NCI-H226 (cell line): ENCODE measurements at regions not wholly inside any gene's neighbourhood (a gene's known extent, or its start where the extent isn't known, plus 50 kb on each side); places are given as distances from the start of the nearest gene placed in this dataset.

ENCODE experiments used
- DNase-seq: peaks from one replicate; pipeline ENCODE4 v3.0.0-alpha.2; 2015

DNA sequence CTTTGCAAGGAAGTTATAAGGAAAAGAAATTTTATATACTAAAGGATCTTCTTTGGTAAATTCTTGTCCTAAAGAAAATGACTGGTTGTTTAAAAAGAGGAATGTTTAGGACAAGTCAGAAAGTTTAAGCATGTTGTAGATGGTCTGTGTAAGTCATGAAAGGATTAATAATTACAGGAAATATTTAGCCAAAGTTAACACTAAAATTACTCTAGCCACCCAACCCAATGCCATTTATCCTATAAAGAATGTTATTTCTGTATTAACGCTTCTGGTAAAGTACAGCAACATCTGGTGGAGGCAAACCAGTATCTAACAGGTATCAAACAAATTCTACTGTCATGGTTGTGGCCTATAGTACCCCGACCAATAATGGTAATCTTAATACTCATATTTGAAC lies 546.9 kb upstream of the PKDCC start:
- DNase-seq: no peak

DNA sequence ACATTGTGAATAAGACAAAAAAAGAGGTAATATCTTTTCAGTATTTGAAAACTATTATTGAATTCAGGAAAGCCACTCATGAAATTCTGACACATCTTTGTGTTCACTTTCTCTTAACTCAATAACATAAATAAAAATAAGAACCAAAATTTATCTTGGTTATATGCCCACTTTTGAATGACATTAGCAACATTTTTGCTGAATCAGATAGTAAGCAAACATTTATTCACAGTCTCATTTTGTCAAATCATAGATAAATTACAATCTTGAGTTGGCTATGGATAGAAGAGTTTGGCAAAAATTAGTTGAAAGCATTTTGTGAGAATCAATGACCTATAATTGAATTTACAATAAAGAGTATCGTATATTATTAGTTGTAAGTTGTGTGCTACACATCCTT lies 545.1 kb upstream of the PKDCC start:
- no peak for DNase-seq

GRCh38 chr2:41504532-41504931 lies 543.3 kb upstream of the PKDCC start:
- DNase-seq: no peak

DNA sequence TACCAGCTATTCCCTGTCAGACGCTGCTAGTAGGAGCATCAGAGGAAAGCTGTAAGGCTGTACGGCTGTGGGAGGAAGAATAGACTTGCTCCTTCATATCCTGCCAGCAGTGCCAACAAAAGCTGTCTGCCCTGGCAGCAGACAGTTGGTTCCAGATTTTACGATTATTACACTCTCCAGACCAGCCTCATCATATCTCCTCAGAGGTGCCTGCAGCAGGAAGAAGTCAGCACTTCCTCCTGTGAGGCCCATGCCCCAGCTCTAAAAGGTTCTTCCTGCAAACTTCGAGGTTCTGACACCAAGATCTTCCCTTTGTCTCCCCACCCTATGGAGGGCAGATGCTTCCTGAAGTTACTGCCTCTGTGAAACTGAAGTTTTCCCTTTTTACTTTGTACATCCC lies 537.7 kb upstream of the PKDCC start:
- no peak for DNase-seq

- DNase-seq: no peak
Observed at GRCh38 chr2:41521211-41521610, 526.6 kb upstream of the PKDCC start.

DNA sequence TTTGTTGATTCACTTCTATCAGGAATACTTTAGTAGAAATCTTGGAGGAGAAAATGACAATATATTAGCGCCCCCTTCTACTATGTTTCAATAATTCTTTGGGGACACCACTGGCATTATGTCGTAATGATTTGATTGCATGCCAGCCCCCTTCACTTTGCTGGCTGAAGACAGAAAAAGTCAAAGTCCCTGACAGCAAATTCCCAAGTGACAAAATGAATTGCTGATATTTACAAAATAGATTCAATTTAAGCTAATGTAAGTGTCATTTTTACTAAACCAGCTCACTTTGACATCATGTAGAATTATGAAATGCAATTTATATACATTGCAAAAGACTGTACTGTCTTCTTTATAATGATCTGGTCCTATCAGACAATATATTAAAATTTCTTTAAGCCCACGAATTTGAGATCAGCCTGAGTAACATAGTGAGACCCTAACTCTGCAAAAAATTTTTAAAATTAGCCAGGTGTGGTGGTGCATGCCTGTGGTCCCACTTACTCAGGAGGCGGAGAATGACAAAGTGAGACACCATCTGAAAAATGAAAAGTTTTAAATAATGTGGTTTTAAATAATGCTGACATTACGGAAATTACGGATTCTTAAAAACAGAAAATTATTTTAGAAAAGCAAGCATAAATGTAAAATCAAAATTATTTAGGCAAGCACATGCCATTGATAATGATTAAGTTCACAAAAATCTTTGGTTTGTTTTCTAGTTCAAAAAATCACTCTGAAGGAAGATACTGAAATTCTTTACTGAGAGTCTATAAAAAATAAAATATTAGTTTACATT lies 520.1 kb upstream of the PKDCC start:
- no peak for DNase-seq

DNA sequence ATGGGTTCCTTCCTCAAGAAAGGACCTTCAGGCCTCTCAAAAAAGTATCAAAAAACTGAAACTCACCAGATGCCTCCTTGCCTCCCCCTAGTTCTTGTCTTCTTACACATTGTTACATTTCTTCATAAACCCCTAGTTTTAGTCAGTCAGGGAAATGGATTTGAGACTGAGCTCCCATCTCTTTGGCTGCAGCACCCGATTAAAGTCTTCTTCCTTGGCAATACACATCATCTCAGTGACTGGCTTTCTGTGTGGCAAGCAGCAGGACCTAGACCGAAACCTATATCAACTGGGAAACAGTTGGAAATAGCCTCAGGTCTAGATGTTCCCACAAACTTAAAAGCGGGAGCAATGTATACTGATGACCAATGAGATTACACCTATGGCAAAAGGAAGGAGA lies 512.2 kb upstream of the PKDCC start:
- DNase-seq: no peak

DNA sequence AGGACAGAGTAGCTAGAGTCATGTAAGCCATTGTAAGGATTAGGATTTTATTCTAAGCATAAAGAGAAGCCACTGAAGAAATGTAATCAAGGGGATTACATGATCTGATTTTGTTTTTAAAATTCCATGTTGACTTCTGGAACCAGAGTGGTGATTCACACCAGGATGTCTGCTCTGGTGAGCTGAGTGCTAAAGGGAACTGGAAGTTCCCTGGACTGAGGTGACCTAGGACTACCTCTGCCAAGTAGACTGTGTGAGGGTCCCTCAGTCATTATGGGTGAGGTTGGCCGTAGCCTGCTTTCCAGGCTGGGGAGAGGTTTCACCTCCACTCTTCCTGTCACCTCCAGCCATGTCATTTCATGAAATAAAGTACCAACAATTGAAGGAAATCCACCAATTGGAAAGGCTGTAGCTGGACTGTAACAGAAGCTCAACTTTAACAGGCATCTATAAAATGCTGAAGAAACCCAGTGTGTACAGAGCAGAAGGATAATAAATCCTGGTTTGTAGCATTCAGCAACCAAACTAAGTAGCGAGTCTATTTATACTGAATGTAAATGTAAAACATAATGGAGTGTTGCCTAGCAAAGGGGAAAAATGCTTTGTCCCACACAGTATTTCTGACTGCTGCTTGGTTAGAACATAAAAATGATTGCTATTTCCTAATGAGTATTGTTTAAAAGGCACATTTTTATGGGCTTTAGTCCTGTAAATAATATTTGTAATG lies 507.4 kb upstream of the PKDCC start:
- no peak for DNase-seq

GRCh38 chr2:41543726-41544125 lies 504.1 kb upstream of the PKDCC start:
- DNase-seq: no peak

GRCh38 chr2:41544709-41545108 lies 503.1 kb upstream of the PKDCC start:
- no peak for DNase-seq

- DNase-seq: no peak
Observed at GRCh38 chr2:41546031-41546430, 501.8 kb upstream of the PKDCC start.

GRCh38 chr2:41568648-41569047 lies 479.2 kb upstream of the PKDCC start:
- no peak for DNase-seq

GRCh38 chr2:41572154-41572553 lies 475.7 kb upstream of the PKDCC start:
- DNase-seq: no peak

DNA sequence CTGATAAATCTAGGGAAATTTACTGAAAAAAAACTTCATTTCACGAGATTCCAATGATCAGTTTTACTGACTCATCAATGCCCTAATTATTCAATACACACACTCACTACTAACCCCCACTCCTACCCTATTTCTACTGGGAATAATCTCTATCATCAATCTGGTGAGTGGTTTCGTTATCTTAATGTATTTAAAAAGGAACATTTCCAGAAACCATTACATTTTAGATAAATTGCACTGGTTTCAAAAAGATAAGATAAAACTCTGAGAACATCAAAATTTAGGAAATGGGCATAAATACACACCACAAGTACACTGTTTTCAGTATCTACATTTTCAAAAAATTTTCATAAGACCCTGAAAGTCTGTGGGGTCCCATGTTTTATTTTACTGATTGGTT lies 471.4 kb upstream of the PKDCC start:
- no peak for DNase-seq

DNA sequence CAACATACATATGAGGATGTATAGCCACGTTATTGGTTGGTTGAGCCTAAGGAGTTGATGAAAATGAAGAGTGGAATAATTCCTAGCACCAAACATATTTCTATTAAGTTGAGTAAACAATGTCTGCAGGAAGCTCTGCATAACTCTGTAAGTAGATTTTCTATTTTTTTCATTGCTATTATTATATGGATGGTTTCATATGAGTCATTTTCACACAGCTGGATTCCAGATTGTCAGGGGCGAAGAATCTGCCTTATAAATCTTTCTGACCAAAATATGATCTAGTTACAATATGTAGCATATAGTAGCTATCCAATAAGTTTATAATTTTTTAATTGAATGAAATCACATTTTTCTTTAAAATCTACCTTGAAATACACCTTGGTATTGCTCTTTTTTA lies 468.0 kb upstream of the PKDCC start:
- DNase-seq: no peak

DNA sequence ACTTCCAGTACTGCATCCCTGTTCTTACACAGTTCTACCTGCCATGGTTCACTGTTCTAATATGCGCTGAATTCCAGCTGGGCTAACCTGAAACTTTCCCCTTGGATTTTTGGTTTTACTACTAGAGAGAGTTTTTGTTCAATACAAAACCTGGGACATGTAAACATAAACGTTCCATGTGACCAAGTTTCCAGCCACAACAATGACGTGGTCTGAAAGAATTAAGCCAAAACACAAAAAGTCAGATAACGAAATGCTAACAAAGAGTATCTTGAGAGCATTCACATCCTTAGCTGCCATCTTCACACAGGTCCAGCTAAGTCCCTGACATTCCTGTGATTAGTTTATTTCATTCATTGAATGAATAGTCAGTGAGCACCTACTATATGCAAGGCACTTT lies 467.0 kb upstream of the PKDCC start:
- no peak for DNase-seq

GRCh38 chr2:41595240-41595639 lies 452.6 kb upstream of the PKDCC start:
- DNase-seq: no peak

DNA sequence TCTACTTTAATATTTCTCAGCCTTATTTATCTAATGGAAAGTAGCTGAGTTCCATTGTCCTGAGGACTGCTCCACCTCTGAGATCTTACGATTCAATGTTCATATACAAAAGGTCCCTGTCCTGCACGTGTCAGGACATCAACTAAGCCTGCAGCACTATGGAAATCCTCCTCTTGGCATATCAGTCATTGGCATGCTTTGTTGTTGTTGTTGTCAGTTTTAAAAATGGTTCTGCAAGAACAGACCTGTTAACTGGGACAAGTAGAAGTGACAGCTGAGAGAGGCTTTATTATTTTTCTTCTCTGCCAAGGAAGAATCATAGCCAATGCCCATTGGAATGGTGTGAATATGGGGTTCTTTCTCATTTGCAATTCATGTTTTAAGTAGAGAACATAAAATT lies 450.1 kb upstream of the PKDCC start:
- DNase-seq: no peak

DNA sequence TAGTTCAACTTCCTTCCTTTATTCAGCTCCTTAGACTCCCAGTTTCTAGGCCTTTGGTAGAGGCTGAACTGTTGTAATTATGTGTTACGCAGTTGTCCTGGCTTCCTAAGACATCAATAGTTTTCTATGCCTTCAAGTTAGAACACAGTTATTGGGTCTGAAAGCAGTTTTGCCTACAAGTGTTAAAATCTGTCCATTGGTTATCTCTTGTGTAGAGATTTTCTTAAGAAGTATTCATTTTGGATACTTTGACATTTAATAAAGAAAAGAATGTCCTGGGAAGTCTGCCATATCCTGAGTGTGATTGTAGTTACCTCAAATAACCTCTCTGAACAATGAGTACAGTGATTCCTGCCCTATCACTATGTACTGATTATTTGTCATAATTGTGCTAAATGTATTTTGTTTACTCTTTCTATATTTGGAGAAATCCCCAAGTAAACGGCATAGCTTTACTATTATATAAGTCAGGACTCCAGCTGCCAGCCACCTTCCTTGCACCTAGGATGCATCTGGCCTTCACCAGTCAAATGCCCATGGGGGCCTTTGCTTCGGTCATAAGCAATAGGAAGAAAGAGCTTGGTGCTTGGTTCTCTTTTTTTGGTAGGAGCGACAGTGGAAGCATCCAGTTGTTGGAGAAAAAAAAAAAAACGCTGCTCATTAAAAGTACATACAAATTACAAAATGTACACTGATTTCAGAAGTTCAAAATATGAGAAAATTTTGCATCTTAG lies 449.5 kb upstream of the PKDCC start:
- DNase-seq: no peak

DNA sequence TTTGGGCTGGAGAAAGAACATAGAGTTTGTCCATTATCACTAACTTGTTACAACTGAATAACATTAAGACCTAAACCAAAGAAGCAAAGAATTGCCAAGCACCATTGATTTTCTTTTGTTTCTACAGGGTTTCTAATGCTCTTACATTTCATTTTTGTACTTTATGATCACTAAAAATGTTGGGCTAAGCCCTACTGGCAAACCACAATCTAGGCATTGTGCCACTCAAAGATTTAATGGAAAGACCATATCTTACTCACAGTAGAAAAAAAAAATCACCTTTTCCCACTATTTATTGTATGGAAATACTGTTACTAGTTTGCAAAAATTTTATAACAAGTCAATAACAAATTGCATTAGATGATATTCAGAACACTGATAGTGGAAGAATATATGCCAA lies 447.4 kb upstream of the PKDCC start:
- DNase-seq: no peak

DNA sequence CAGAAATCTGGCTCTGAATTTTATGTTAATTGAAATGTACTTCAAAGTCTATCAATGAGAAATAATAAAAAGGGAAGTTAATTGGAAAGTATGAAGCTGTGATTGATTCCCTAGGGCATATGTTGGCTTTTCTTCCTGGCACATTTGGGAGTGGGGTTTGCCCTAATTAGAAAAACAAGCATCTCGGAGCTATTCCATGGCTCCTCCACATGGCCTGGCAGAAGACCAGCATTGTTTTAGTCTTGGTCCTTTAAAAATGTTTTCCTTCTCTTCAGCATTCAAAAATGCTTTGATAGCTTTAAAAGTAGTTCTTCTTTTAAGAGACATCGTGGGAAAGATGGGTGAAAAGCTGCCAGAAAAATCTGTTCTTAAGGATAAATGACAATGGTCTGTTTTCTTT lies 445.5 kb upstream of the PKDCC start:
- DNase-seq: no peak

GRCh38 chr2:41605311-41605710 lies 442.5 kb upstream of the PKDCC start:
- no peak for DNase-seq

DNA sequence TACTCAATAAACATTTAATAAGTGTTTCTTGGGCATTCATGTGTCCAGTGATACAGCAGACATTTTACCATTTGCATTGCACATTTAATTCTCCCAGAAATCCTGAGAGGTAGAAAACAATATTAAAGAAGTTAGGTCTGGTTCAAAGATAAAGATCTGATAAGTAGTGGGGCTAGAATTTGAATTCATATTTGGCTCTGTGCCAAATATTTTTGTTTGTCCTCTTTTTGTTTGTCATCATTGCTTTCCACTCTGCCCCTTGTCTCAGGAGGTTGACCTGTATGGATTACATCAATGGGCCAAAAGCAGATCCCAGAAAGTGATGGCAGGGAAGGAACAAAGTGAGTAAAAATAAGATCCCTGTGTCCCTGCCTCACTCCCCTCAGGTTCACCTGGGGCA lies 441.9 kb upstream of the PKDCC start:
- no peak for DNase-seq
